ENCODE measurements at regions not wholly inside any gene's neighbourhood (a gene's known extent, or its start where the extent isn't known, plus 50 kb on each side); places are given as distances from the start of the nearest gene placed in this dataset.
"Not testable (repeated sequence)": the region's sequence is repeated elsewhere in the genome, so short reads cannot be mapped to it uniquely, and the experiment has no call there.

DNA sequence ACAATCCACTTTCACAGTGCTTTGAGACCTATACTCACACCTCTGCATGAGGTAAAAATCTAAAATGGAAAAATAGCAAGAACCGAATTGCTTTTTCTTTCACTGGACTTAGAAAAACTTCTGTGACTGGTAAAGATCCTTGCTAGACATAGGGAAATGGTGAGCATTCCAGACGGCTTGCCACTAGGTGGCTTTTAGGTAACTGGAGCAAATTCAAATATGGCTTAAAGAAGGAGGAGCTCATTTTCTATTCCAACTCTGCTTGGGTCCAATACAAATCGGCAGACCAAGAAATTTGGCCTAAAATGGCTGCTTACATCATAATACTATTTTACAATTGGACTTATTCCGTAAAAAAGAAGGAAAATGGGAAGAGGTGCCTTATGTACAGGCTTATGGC lies 977.9 kb downstream of the ADGRL2 start:
- no peak for DNase-seq (ENCODE audit: low read depth)
- no peak overlapping the region for H3K4me3 ChIP-seq (ENCODE audit: low read length)
- TF ChIP-seq, protein P1, sequence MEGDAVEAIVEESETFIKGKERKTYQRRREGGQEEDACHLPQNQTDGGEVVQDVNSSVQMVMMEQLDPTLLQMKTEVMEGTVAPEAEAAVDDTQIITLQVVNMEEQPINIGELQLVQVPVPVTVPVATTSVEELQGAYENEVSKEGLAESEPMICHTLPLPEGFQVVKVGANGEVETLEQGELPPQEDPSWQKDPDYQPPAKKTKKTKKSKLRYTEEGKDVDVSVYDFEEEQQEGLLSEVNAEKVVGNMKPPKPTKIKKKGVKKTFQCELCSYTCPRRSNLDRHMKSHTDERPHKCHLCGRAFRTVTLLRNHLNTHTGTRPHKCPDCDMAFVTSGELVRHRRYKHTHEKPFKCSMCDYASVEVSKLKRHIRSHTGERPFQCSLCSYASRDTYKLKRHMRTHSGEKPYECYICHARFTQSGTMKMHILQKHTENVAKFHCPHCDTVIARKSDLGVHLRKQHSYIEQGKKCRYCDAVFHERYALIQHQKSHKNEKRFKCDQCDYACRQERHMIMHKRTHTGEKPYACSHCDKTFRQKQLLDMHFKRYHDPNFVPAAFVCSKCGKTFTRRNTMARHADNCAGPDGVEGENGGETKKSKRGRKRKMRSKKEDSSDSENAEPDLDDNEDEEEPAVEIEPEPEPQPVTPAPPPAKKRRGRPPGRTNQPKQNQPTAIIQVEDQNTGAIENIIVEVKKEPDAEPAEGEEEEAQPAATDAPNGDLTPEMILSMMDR (conservative IDR thresholded peaks at IDR 0.05; ENCODE audit: low read depth, low read length): peak; percentile 57

DNA sequence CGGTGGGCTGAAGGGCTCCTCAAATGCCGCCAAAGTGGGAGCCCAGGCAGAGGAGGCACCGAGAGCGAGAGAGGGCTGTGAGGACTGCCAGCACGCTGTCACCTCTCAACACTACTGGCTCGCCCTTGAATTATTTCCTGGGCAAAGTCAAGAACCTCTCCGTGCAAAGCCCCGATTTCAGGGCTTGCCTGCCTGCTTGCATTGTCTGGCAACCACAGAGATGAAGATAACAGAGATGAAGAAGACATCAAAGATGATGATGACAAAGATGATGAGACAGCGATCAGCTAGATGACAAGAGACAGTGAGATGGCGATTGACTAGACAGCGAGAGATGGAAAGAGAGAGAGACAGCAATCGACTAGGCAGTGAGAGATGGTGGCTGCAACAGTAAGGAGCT lies 976.5 kb downstream of the ADGRL2 start:
- TF ChIP-seq, protein P1 (conservative IDR thresholded peaks at IDR 0.05; ENCODE audit: low read depth, low read length): no peak
- DNase-seq (ENCODE audit: low read depth): no peak
- H3K4me3 ChIP-seq (ENCODE audit: low read length): no peak overlapping the region

DNA sequence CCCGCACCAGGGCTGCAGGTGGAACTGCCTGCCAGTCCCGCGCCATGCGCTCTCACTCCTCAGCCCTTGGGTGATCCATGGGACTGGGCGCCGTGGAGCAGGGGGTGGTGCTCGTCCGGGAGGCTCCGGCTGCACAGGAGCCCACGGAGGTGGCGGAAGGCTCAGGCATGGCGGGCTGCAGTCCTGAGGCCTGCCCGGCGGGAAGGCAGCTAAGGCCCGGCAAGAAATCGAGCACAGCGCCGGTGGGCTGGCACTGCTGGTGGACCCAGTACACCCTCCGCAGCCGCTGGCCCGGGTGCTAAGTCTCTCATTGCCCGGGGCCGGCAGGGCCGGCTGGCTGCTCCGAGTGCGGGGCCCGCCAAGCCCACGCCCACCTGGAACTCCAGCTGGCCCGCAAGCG lies 976.0 kb downstream of the ADGRL2 start:
- not testable (repeated sequence) for DNase-seq (ENCODE audit: low read depth); H3K4me3 ChIP-seq (ENCODE audit: low read length)

DNA sequence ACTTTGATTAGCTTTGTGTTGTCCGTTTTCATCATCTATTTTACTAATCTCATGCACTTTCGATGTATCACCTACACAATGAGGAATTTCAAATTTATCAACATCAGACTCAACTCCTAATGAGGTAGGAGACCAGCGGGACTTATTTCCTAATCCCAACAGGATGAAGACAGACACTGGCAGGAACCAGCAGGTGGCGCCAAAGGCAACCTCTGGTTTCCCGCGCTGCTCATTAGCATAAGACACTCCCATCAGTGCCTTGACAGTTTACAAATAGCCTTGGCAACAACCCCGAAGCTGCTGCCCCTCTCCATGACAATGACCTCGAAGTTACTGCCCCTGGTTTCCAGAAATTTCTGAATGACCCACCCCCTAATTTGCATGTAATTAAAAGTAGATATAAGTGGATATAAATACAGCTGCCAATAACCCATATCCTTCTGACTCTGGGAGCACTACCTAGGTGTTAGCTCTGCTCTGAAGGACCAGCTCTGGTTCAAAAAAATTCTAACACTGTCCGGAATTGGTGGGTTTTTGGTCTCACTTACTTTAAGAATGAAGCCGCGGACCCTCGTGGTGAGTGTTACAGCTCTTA lies 974.8 kb downstream of the ADGRL2 start:
- TF ChIP-seq, protein P1 (conservative IDR thresholded peaks at IDR 0.05; ENCODE audit: low read depth, low read length): peak; percentile 60
- no peak for DNase-seq (ENCODE audit: low read depth)
- H3K4me3 ChIP-seq (ENCODE audit: low read length): no peak overlapping the region

DNA sequence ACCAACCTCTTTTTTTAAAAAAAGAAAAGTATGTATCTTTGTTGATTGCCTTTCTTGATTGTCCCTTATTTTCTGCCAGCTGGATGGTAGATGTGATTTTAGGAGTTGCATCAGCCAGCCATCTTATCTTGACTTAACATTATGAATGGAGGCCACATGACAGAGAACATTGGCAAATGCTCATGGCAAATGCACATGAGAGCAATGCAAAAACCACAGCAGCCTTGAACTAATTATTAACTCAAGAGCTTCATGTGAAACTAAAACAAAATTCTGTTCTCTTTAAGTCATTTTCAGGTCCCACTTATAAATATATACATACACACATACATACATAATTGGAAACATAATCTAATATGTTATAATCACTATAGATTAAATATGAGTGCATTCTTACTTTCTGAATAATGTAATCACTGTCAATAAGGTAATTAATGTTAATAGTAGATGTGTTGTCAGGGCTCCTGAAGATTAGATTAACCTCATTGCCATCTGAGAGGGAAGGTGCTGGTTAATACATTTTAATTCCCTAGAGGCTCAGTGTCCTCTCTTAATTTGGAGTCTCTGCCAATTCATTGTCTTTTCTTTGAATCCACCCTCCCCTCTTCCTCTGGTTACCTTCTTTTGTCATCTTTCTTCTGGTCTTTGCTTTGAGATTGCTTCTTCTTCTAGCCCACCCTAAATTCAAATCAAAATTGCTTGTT lies 962.2 kb downstream of the ADGRL2 start:
- TF ChIP-seq, protein P1 (conservative IDR thresholded peaks at IDR 0.05; ENCODE audit: low read depth, low read length): no peak
- no peak overlapping the region for H3K4me3 ChIP-seq (ENCODE audit: low read length)
- DNase-seq (ENCODE audit: low read depth): no peak

DNA sequence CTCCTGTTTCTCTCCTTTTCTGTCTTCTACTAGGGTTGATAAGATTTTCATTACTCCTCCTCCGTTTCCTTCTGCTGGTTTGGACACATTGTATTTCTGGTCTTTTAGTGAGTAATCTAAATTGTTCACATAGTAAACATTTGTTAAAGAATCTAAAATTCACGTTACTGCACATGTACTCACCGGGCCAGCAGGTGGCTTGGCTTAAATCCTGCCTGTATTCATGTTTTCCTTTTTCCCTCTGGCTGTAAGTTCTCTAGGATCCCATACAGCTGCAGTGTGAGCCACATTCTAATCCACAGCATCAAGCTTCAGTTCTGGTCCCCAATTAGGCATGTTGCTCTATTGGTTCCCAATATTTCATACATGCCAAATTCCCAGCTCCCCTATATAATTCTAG lies 958.3 kb downstream of the ADGRL2 start:
- DNase-seq (ENCODE audit: low read depth): no peak
- TF ChIP-seq, protein P1 (conservative IDR thresholded peaks at IDR 0.05; ENCODE audit: low read depth, low read length): peak; percentile 31
- H3K4me3 ChIP-seq (ENCODE audit: low read length): no peak overlapping the region

DNA sequence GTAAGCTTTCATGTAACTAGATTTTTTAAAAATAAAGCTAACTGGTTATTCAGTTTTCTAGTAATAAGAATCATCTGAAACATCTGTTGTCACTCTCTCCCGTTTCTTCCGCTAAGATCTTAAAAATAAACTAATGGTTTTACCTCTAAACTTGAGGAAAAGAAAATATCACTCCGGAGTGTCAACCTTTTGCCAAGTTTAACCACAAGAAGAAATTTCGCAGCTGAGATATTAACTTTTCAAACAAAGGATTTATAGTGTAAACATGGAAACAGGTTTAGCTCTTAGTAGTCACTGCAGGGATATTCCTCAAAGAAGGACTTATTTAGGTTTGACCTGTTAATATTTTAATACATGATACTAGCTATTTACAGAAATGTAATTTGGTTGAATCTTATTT lies 954.9 kb downstream of the ADGRL2 start:
- H3K4me3 ChIP-seq (ENCODE audit: low read length): no peak overlapping the region
- TF ChIP-seq, protein P1 (conservative IDR thresholded peaks at IDR 0.05; ENCODE audit: low read depth, low read length): no peak
- DNase-seq (ENCODE audit: low read depth): peak; percentile 4

Measured in retinal pigment epithelial cell (primary cell).